HEK293T (cell line): ENCODE measurements at regions not wholly inside any gene's neighbourhood (a gene's known extent, or its start where the extent isn't known, plus 50 kb on each side); places are given as distances from the start of the nearest gene placed in this dataset.

ENCODE experiments used
- ARNT ChIP-seq: fragments of 450-650 bp; IDR thresholded peaks from 2 replicates; pipeline ENCODE4 v1.6.1; 2017; ENCODE audit warnings: mild to moderate bottlenecking
- BHLHE40 ChIP-seq: fragments of 450-650 bp; IDR thresholded peaks from 2 replicates; pipeline ENCODE4 v1.6.1; 2016; ENCODE audit warnings: mild to moderate bottlenecking, moderate library complexity, borderline replicate concordance
- FOXK2 ChIP-seq: fragments of 450-650 bp; IDR thresholded peaks from 2 replicates; pipeline ENCODE4 v1.6.1; 2016; ENCODE audit warnings: mild to moderate bottlenecking
- FOXM1 ChIP-seq: fragments of 450-650 bp; IDR thresholded peaks from 2 replicates; pipeline ENCODE4 v1.6.1; 2017; ENCODE audit warnings: mild to moderate bottlenecking, borderline replicate concordance
- HDGF ChIP-seq: fragments of 450-650 bp; IDR thresholded peaks from 2 replicates; pipeline ENCODE4 v1.6.1; 2017; ENCODE audit warnings: antibody characterized with exemption, borderline replicate concordance
- NFRKB ChIP-seq: fragments of 450-650 bp; IDR thresholded peaks from 2 replicates; pipeline ENCODE4 v1.6.1; 2016; ENCODE audit warnings: mild to moderate bottlenecking, moderate library complexity
- SP1 ChIP-seq: fragments of 450-650 bp; IDR thresholded peaks from 2 replicates; pipeline ENCODE4 v1.6.1; 2017
- TARDBP ChIP-seq: fragments of 450-650 bp; IDR thresholded peaks from 2 replicates; pipeline ENCODE4 v1.6.1; 2016
- TF ChIP-seq, protein P1 (sequence below): fragments of 450-650 bp; IDR thresholded peaks from 2 replicates; pipeline ENCODE4 v1.6.1; 2016

DNA sequence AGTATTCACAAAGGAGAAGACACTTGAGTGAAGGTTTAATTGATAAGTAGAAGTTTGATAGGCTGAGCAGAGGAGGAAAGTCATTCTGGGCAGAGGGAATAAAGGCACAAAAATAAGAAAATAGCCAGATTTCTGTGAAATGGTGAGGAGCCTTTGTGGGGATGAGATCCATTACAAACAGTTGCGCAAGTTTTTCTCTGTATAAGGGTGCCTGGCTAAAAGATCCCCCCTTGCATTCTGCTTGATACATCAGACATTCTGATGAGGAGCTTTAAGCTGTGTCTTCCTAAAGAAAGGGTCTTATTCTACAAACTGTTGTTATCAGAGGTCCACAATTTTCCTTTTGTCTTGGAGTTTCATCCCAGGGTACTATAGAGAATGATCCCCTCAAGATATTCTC lies 112.0 kb downstream of the ARHGAP36 start:
- no peak for TF ChIP-seq FOXK2
- TF ChIP-seq HDGF, result no peak
- no peak for TF ChIP-seq BHLHE40
- TF ChIP-seq FOXM1, result no peak
- TF ChIP-seq, protein P1, sequence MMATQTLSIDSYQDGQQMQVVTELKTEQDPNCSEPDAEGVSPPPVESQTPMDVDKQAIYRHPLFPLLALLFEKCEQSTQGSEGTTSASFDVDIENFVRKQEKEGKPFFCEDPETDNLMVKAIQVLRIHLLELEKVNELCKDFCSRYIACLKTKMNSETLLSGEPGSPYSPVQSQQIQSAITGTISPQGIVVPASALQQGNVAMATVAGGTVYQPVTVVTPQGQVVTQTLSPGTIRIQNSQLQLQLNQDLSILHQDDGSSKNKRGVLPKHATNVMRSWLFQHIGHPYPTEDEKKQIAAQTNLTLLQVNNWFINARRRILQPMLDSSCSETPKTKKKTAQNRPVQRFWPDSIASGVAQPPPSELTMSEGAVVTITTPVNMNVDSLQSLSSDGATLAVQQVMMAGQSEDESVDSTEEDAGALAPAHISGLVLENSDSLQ, result no peak
- TF ChIP-seq NFRKB, result no peak
- no peak for TF ChIP-seq TARDBP
- no peak for TF ChIP-seq ARNT
- TF ChIP-seq SP1, result no peak
